SK-N-SH (cell line): ENCODE measurements at regions not wholly inside any gene's neighbourhood (a gene's known extent, or its start where the extent isn't known, plus 50 kb on each side); places are given as distances from the start of the nearest gene placed in this dataset.

Experiments used
- FOXJ3 ChIP-seq: sonication (generic); formaldehyde crosslinking; IDR thresholded peaks from 2 replicates; pipeline ENCODE4 v1.5.1; 2020; ENCODE audit warnings: mild to moderate bottlenecking, missing genetic modification reagents
- FOXM1 ChIP-seq: IDR thresholded peaks from 2 replicates; pipeline ENCODE4 v1.4.0; 2012; ENCODE audit warnings: low read depth, mild to moderate bottlenecking
- REST ChIP-seq: IDR thresholded peaks from 2 replicates; pipeline ENCODE4 v1.6.1; 2012; ENCODE audit warnings: mild to moderate bottlenecking, low read depth, low read length, moderate library complexity
- YY1 ChIP-seq: IDR thresholded peaks from 2 replicates; pipeline ENCODE4 v1.4.0; 2012; ENCODE audit warnings: low read depth, mild to moderate bottlenecking
- TF ChIP-seq, protein P1 (sequence below): fragments of 200-600 bp; sonication (generic); IDR thresholded peaks from 2 replicates; pipeline ENCODE4 v1.6.1; 2017; ENCODE audit warnings: antibody characterized with exemption, mild to moderate bottlenecking, moderate library complexity

DNA sequence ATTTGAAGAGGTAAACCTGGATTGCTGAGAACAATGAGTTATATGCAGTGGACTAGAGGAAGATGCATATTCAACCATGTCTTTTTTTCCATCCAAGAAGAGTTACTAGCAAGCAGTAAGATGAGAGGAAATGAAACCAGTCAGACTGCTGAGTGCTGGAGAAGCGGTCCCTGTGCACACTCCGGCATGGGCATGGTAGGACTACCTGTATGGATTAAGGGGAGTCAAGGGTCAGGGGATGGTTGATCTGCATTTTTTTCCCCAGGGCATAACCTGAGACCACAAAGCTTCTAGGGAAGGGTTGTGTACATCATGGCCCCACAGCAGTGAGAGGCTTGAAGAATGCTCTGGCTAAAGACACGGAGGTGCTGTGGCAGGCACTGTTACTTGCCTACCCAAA, 76.6 kb upstream of the ZNF169 start:
- no peak for TF ChIP-seq FOXJ3 (CRISPR knock-in tag)
- no peak for TF ChIP-seq FOXM1
- TF ChIP-seq, protein P1, sequence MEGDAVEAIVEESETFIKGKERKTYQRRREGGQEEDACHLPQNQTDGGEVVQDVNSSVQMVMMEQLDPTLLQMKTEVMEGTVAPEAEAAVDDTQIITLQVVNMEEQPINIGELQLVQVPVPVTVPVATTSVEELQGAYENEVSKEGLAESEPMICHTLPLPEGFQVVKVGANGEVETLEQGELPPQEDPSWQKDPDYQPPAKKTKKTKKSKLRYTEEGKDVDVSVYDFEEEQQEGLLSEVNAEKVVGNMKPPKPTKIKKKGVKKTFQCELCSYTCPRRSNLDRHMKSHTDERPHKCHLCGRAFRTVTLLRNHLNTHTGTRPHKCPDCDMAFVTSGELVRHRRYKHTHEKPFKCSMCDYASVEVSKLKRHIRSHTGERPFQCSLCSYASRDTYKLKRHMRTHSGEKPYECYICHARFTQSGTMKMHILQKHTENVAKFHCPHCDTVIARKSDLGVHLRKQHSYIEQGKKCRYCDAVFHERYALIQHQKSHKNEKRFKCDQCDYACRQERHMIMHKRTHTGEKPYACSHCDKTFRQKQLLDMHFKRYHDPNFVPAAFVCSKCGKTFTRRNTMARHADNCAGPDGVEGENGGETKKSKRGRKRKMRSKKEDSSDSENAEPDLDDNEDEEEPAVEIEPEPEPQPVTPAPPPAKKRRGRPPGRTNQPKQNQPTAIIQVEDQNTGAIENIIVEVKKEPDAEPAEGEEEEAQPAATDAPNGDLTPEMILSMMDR: no peak
- no peak for TF ChIP-seq REST
- TF ChIP-seq YY1: no peak
